ENCODE measurements at regions not wholly inside any gene's neighbourhood (a gene's known extent, or its start where the extent isn't known, plus 50 kb on each side); places are given as distances from the start of the nearest gene placed in this dataset.

DNA sequence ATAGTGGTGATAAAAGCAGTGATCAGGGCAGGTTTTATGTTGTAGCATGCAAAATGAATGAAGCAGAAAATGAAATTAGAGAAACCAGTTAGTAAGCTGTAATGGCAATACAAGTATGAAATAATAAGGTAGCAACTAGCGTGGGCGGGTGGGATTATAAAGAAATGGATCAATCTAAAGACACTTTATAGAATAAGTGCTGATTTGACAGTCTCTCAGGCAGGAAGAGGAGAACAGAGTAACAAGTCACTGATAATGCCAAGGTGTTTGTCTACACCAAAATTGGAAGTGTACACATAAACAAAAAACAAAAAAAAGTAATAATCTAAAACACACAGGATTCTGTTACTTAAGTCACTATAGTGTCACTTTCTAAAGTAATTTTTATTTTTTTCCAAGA is 51.0 kb upstream of the PCBP1 start:
- Histone ChIP-seq H3K4me1 (ENCODE audit: control insufficient read depth in 2 of 2, insufficient read depth in 2 of 2, low read length in 2 of 2) (no peaks in the 10 kb centered on the region), H3K9me3 (ENCODE audit: control extremely low read depth in 1 of 3, control insufficient read depth in 2 of 3, insufficient read depth in 1 of 3, low read length in 2 of 3) (no peaks in the 10 kb centered on the region), H2AFZ (ENCODE audit: insufficient read depth, low read depth, low read length, poor library complexity, severe bottlenecking) (no peak overlapping the region), H3K36me3 (replicated peaks in 1 of 2; ENCODE audit: control extremely low read depth in 1 of 2, control insufficient read depth in 1 of 2, extremely low read depth in 1 of 2, insufficient read depth in 2 of 2, low read length in 1 of 2) (no peaks in the 10 kb centered on the region), H3K27me3 (replicated peaks in 1 of 4; ENCODE audit: control extremely low read depth in 1 of 4, control insufficient read depth in 3 of 4, insufficient read depth in 4 of 4, low read length in 3 of 4) (no peaks in the 10 kb centered on the region), H3K4me3 (ENCODE audit: control extremely low read depth in 1 of 5, extremely low read depth in 1 of 5, insufficient read depth in 1 of 5, low read depth in 2 of 5, low read length in 4 of 5) (no peak overlapping the region), H4K20me1 (ENCODE audit: control insufficient read depth, insufficient read depth, low read length, poor library complexity, severe bottlenecking) (no peaks in the 10 kb centered on the region), H3K27ac (ENCODE audit: low read length in 2 of 2) (no peak overlapping the region), H3K4me2 (replicated peaks; ENCODE audit: low read depth, low read length, poor library complexity, severe bottlenecking) (no peak overlapping the region), H3K9ac (ENCODE audit: low read length) (no peak overlapping the region), H3K79me2 (ENCODE audit: control insufficient read depth, insufficient read depth, low read length) (no peaks in the 10 kb centered on the region)
- CTCF ChIA-PET, result no interaction called here
- H3K4me3 Mint-ChIP-seq, result no peak overlapping the region
- no peaks in the 10 kb centered on the region for H3K4me1 Mint-ChIP-seq
- intact Hi-C loops (cut with micrococcal nuclease), result no loop called here
- no peaks in the 10 kb centered on the region for H3K9me3 Mint-ChIP-seq (ENCODE audit: insufficient read depth)
- ATAC-seq (ENCODE audit: low read depth) (no peak), DNase-seq (no peak)
- TF ChIP-seq, protein P1, sequence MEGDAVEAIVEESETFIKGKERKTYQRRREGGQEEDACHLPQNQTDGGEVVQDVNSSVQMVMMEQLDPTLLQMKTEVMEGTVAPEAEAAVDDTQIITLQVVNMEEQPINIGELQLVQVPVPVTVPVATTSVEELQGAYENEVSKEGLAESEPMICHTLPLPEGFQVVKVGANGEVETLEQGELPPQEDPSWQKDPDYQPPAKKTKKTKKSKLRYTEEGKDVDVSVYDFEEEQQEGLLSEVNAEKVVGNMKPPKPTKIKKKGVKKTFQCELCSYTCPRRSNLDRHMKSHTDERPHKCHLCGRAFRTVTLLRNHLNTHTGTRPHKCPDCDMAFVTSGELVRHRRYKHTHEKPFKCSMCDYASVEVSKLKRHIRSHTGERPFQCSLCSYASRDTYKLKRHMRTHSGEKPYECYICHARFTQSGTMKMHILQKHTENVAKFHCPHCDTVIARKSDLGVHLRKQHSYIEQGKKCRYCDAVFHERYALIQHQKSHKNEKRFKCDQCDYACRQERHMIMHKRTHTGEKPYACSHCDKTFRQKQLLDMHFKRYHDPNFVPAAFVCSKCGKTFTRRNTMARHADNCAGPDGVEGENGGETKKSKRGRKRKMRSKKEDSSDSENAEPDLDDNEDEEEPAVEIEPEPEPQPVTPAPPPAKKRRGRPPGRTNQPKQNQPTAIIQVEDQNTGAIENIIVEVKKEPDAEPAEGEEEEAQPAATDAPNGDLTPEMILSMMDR (IDR thresholded peaks at IDR 0.05), result no peak
- TF ChIP-seq EZH2 (IDR thresholded peaks at IDR 0.05; ENCODE audit: borderline replicate concordance, insufficient read depth, low read depth, low read length, poor library complexity, severe bottlenecking), result no peak
- H3K27ac Mint-ChIP-seq, result no peak overlapping the region
- no peaks in the 10 kb centered on the region for H3K27me3 Mint-ChIP-seq
- POLR2A ChIA-PET, result no interaction called here
- no CpG with 5 or more reads among the region's 2 CpGs for WGBS (ENCODE audit: insufficient coverage)

GRCh38 chr2:70035344-70035844 is 51.9 kb upstream of the PCBP1 start:
- Histone ChIP-seq H3K79me2 (ENCODE audit: control insufficient read depth, insufficient read depth, low read length) (no peaks in the 10 kb centered on the region), H3K4me2 (replicated peaks; ENCODE audit: low read depth, low read length, poor library complexity, severe bottlenecking) (no peak overlapping the region), H3K27me3 (replicated peaks in 1 of 4; ENCODE audit: control extremely low read depth in 1 of 4, control insufficient read depth in 3 of 4, insufficient read depth in 4 of 4, low read length in 3 of 4) (no peaks in the 10 kb centered on the region), H4K20me1 (ENCODE audit: control insufficient read depth, insufficient read depth, low read length, poor library complexity, severe bottlenecking) (no peaks in the 10 kb centered on the region), H3K27ac (ENCODE audit: low read length in 2 of 2) (no peak overlapping the region), H3K9me3 (ENCODE audit: control extremely low read depth in 1 of 3, control insufficient read depth in 2 of 3, insufficient read depth in 1 of 3, low read length in 2 of 3) (no peaks in the 10 kb centered on the region), H3K4me3 (ENCODE audit: control extremely low read depth in 1 of 5, extremely low read depth in 1 of 5, insufficient read depth in 1 of 5, low read depth in 2 of 5, low read length in 4 of 5) (no peak overlapping the region), H2AFZ (ENCODE audit: insufficient read depth, low read depth, low read length, poor library complexity, severe bottlenecking) (no peak overlapping the region), H3K9ac (ENCODE audit: low read length) (no peak overlapping the region), H3K4me1 (ENCODE audit: control insufficient read depth in 2 of 2, insufficient read depth in 2 of 2, low read length in 2 of 2) (no peaks in the 10 kb centered on the region), H3K36me3 (replicated peaks in 1 of 2; ENCODE audit: control extremely low read depth in 1 of 2, control insufficient read depth in 1 of 2, extremely low read depth in 1 of 2, insufficient read depth in 2 of 2, low read length in 1 of 2) (no peaks in the 10 kb centered on the region)
- H3K27ac Mint-ChIP-seq, result no peak overlapping the region
- DNase-seq (no peak), ATAC-seq (ENCODE audit: low read depth) (no peak)
- no CpG with 5 or more reads among the region's 1 CpG for WGBS (ENCODE audit: insufficient coverage)
- TF ChIP-seq, protein P1 (IDR thresholded peaks at IDR 0.05), result no peak
- no peak for TF ChIP-seq EZH2 (IDR thresholded peaks at IDR 0.05; ENCODE audit: borderline replicate concordance, insufficient read depth, low read depth, low read length, poor library complexity, severe bottlenecking)
- H3K9me3 Mint-ChIP-seq (ENCODE audit: insufficient read depth), result no peaks in the 10 kb centered on the region
- H3K27me3 Mint-ChIP-seq, result no peaks in the 10 kb centered on the region
- no peak overlapping the region for H3K4me3 Mint-ChIP-seq
- POLR2A ChIA-PET, result no interaction called here
- CTCF ChIA-PET, result interaction anchor here (0.5 kb wide), 1 partner anchor 35 kb away, joined by 3 read pairs; no protein-coding TSS in a partner anchor
- intact Hi-C loops (cut with micrococcal nuclease), result no loop called here
- no peaks in the 10 kb centered on the region for H3K4me1 Mint-ChIP-seq

Data from B cell (primary cell).